ENCODE measurements at regions not wholly inside any gene's neighbourhood (a gene's known extent, or its start where the extent isn't known, plus 50 kb on each side); places are given as distances from the start of the nearest gene placed in this dataset.
"Not testable (repeated sequence)": the region's sequence is repeated elsewhere in the genome, so short reads cannot be mapped to it uniquely, and the experiment has no call there.

GRCh38 chr22:34567367-34567766 is 498.6 kb upstream of the ISX start:
- FAIRE-seq (no peak), DNase-seq (ENCODE audit: insufficient read length, low spot score) (no peak)

- no peak for DNase-seq (ENCODE audit: insufficient read length, low spot score)
- FAIRE-seq, result no peak
Measured at GRCh38 chr22:34570408-34570807, 495.6 kb upstream of the ISX start.

- FAIRE-seq, result no peak
Measured at GRCh38 chr22:34579519-34579918, 486.4 kb upstream of the ISX start.

DNA sequence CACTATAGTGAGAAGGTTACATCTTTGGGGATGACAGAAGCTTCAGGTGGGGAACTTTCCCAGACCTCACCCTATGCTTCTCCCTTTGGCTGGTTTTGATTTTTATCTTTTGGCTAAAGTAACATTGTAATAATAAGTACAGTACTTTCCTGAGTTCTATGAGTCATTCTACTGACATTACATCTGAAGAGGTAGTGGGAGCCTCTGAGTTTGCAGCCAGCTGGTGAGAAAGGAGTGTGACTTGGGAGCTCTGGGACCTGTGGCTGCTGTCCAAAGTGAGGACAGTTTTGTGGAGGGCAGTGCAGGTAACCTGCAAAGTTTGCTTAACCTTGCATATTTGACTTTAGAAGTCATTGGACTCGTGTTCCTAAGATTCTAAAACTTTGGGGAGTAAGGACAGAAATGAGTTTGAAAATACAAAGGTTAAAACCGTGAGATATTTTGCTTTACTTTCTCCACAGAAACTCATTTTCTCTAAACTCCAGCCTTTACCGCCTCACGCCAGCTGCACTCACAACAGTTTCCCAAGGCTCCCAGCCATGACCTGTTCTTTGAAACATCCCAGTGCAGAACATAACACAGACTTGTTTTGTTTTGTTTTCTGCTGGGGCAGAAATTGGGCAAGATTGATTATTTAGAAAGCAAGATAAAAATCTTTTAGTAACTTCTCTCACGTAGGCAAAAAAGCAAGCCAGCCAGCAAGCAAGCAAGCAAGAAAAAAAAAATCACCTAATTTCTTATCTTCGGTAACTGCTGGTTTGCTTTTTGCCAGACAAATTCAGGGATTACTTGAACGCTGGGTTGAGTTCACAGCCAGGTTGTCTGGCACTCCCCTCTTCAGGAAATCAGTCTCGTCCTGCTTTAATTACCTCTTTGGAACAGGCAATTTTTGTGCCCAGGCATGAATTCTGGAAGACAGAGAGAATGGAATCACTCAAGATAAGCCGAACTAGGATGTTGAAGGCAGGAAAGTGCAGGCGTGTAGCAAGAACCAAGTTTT is 478.3 kb upstream of the ISX start:
- FAIRE-seq (no peak), DNase-seq (ENCODE audit: insufficient read length, low spot score) (no peak)

More at GRCh38 chr22:34579519-34579918, 486.4 kb upstream of the ISX start:
- DNase-seq (ENCODE audit: insufficient read length, low spot score), result no peak

- DNase-seq (ENCODE audit: insufficient read length, low spot score) (no peak), FAIRE-seq (no peak)
Measured at GRCh38 chr22:34588871-34589545, 476.9 kb upstream of the ISX start.

DNA sequence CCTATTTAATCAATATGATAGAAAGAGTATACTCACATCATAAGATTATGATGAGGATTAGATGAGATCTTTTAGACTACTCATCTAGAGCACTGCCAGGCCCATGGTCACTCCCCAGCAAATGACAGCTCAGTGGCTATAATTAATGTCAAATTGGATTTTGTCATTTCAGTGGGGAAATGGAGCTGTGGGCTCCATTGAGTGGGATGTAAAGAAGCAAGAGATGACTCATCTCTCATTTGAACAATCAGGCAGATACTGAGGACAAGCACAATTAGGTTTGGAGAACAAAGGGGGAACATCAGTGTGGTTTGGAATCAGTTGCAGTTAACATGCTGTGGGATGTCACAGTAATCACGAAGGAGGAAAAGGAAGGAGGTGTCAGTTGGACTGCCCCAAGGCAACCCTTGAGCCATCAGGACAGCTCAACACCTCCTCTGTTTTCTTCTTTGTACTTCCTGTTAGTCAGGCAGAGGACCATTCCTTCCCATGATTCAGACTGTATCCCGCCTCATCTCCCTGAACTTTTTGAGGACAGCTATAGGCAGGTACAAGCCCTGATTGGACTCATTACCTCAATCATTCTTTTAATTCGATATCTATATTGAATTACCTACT is 473.7 kb upstream of the ISX start:
- FAIRE-seq (no peak), DNase-seq (ENCODE audit: insufficient read length, low spot score) (no peak)

- DNase-seq (ENCODE audit: insufficient read length, low spot score), result no peak
- FAIRE-seq, result no peak
Measured at GRCh38 chr22:34599567-34599966, 466.4 kb upstream of the ISX start.

DNA sequence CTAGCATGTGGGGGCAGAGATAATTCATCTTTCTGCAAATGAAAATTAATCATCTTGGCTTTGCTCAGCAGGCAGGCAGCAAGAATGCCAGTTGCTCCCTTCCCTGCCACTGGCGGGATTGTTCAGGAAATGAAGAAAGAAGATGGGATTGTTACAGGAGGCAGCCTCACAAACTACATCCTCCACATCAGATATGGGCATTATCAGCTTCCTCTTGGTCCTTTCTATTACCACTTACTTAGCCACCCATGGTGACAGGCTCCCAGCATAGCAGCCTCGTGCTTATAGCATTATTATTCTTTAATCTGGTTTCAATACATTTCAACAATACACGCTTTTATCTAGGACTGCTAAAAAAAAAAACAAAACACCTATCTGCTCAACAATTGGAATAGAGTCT is 461.6 kb upstream of the ISX start:
- DNase-seq (ENCODE audit: insufficient read length, low spot score) (no peak), FAIRE-seq (no peak)

DNA sequence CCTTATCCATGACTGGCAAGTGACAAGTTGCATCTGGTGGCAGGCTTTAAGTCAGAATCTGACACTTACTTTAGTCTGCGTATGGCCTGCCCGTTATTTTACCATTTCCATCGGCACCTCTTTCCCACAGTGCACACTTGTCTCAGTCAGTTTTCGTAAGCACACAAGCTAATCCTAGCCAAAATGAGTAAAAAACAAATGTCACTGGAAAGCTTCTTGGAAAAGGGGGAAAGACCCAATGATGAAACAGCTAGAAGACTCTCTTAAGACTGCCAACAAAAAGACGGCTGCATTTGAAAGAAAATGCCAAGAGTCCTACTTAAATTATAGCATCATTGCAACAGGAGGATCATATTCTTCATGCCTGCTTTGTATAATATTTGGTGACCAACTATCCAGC is 457.9 kb upstream of the ISX start:
- FAIRE-seq (no peak), DNase-seq (ENCODE audit: insufficient read length, low spot score) (no peak)

DNA sequence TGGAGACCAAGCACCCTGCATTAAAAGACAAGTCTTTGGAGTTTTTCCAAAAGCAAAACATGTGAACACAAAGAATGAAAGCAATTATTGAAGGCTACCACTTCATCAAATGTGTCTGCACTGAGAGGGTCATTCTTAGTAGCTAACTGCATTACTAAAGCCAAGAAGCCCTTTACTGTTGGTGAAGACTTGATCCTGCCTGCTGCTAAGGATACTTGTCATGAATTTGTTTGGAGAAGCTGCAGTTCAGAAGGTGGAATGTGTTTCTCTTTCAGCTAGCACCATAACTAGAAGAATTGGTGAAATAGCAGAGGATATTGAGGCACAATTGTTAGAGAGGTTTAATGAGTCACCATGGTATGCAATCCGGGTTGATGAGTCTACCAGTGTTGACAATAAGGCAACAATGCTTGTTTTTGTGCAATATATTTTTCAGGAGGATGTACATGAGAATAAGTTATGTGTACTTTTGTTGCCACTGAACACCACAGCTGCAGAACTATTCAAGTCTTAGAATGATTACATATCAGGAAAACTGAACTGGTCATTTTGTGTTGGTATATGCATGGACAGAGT is 457.3 kb upstream of the ISX start:
- no peak for FAIRE-seq
- no peak for DNase-seq (ENCODE audit: insufficient read length, low spot score)

DNA sequence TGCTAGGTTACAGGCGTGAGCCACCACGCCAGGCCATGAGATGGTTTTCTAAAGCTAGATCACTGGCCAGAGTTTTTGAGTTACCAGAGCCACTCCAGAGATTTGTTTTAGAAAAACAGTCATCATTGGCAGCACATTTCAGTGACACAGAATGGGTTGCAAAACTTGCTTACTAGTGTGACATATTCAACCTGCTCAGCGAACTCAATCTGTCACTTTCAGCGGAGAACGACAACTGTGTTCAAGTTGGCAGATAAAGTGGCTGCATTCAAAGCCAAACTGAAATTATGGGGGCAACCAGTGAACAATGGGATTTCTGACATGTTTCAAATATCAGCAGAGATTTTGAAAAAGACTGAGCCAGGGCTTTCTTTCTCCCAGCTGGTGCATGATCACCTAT is 456.3 kb upstream of the ISX start:
- FAIRE-seq, result no peak
- DNase-seq (ENCODE audit: insufficient read length, low spot score), result no peak

DNA sequence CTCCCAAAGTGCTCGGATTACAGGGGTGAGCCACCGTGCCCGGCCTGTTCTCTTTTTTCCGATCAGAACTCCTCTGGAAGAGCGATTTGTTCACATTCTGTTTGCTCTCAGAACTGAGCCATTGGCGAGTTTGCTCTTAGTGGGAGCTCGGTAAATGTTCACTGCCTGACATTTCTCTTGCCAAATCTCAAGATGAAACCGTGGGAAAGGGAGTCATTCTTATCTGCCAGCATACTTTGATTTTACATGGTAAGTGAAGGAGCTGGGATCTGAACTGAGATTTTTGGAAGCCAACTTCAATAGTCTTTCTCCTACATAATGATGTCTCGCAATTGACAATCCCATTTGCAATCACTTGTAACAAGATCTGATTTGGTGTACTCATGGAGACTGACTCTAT is 445.8 kb upstream of the ISX start:
- DNase-seq (ENCODE audit: insufficient read length, low spot score) (no peak), FAIRE-seq (no peak)

- DNase-seq (ENCODE audit: insufficient read length, low spot score), result no peak
- no peak for FAIRE-seq
Measured at GRCh38 chr22:34620832-34621231, 445.1 kb upstream of the ISX start.

DNA sequence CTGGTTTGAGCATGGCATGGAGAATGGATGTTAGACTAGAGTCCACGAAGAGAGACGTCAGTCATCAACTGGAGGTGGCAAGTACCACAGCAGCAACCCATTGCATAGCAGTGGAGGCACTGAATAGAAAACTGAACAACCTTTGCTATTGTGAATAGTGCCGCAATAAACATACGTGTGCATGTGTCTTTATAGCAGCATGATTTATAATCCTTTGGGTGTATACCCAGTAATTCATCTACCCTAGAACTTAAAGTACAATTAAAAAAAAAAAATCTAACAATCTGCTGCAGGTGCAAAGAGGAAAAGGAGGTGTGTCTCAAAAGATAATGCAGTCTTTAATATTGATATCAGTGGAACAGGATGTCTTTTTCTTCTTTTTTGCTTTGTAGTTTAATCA is 443.4 kb upstream of the ISX start:
- DNase-seq (ENCODE audit: insufficient read length, low spot score) (no peak), FAIRE-seq (no peak)

GRCh38 chr22:34623580-34623979 is 442.4 kb upstream of the ISX start:
- FAIRE-seq (no peak), DNase-seq (ENCODE audit: insufficient read length, low spot score) (no peak)

DNA sequence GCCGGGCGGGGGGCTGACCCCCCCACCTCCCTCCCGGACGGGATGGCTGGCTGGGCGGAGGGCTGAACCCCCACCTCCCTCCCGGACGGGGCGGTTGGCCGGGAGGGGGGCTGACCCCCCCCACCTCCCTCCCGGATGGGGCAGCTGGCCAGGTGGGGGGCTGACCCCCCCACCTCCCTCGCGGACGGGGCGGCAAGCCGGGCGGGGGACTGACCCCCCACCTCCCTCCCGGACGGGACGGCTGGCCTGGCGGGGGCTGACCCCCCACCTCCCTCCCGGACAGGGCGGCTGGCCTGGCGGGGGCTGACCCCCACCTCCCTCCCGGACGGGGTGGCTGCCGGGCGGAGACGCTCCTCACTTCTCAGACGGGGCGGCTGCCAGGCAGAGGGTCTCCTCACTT is 440.1 kb upstream of the ISX start:
- DNase-seq (ENCODE audit: insufficient read length, low spot score); FAIRE-seq: not testable (repeated sequence)

- no peak for FAIRE-seq
- no peak for DNase-seq (ENCODE audit: insufficient read length, low spot score)
Measured at GRCh38 chr22:34638128-34638527, 427.8 kb upstream of the ISX start.

DNA sequence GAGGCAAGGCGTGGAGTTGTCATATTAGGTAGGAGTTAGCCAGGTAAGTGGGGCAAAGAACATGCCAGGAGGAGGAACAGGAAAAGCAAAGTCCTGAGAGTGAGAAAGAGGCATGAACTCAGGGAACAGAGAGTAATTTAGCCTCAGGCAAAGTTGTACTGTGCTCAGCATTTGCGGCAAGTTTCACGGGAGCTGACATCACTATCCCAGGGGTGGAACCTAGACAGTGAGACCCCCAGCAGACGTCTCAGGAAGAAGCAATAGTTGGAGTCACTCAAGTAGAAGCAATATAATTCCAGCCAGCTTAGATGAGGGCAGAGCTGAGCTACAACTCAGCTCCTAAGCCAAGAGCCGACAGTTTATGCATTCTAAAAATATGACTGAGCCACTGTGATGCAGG is 426.0 kb upstream of the ISX start:
- DNase-seq (ENCODE audit: insufficient read length, low spot score) (no peak), FAIRE-seq (no peak)

GRCh38 chr22:34645375-34645774 is 420.6 kb upstream of the ISX start:
- DNase-seq (ENCODE audit: insufficient read length, low spot score) (no peak), FAIRE-seq (no peak)

DNA sequence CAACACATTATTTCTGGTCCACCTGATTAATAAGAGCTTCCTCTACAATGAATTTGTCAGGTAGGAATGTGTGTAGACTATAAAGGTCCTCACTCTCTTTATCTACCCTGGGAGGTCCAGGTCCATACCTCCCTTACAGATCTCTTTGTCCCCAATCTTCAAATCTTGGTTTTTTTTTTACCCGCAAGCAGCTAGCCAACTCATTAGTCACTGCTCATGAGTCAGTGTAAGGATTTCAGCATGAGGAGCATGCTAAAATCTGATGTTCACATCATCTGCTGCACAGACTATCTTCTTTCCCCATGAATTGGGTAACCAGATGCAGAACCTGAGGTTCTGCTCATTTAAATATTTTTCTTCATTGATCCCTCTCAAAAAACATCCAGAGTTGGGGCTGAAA is 397.0 kb upstream of the ISX start:
- no peak for FAIRE-seq

DNA sequence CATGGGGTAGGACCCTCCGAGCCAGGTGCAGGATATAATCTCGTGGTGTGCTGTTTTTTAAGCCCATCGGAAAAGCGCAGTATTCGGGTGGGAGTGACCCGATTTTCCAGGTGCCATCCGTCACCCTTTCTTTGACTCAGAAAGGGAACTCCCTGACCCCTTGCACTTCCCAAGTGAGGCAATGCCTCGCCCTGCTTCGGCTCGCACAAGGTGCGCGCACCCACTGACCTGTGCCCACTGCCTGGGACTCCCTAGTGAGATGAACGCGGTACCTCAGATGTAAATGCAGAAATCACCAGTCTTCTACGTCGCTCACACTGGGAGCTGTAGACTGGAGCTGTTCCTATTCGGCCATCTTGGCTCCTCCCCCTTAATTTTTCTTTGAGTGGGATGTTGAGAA is 382.9 kb upstream of the ISX start:
- DNase-seq (ENCODE audit: insufficient read length, low spot score); FAIRE-seq: not testable (repeated sequence)

More for the DNA sequence above, 397.0 kb upstream of the ISX start:
- no peak for DNase-seq (ENCODE audit: insufficient read length, low spot score)
